ENCODE measurements at regions not wholly inside any gene's neighbourhood (a gene's known extent, or its start where the extent isn't known, plus 50 kb on each side); places are given as distances from the start of the nearest gene placed in this dataset.

- Histone ChIP-seq H3K27ac (ENCODE audit: insufficient read length, low read depth, low read length) (no peak overlapping the region), H3K18ac (ENCODE audit: insufficient read length, low read depth, low read length) (no peak overlapping the region), H4K20me1 (ENCODE audit: control insufficient read depth, insufficient read depth, insufficient read length) (no peaks in the 10 kb centered on the region), H2BK5ac (ENCODE audit: insufficient read length, low read length) (no peak overlapping the region), H3K14ac (ENCODE audit: insufficient read depth, low read length) (no peak overlapping the region), H3K9ac (ENCODE audit: extremely low read depth, insufficient read length, low read length) (no peak overlapping the region), H4K8ac (replicated peaks; ENCODE audit: insufficient read length, low read depth, low read length) (no peak overlapping the region), H3K4me2 (ENCODE audit: insufficient read depth, insufficient read length, low read length) (no peak overlapping the region), H2BK12ac (ENCODE audit: insufficient read length, low read depth, low read length) (no peak overlapping the region), H3K56ac (ENCODE audit: insufficient read length, low read depth, low read length) (no peak overlapping the region), H2BK120ac (ENCODE audit: low read depth, low read length, poor library complexity, severe bottlenecking) (no peak overlapping the region), H2AFZ (ENCODE audit: low read length) (no peak overlapping the region), H3K79me1 (ENCODE audit: insufficient read depth, low read depth, low read length, poor library complexity, severe bottlenecking) (no peaks in the 10 kb centered on the region), H3K27me3 (ENCODE audit: insufficient read depth, low read length) (no peaks in the 10 kb centered on the region), H3K4me1 (ENCODE audit: insufficient read depth, low read length) (no peaks in the 10 kb centered on the region), H3K9me3 (ENCODE audit: control insufficient read depth, low read depth, low read length) (no peaks in the 10 kb centered on the region), H4K91ac (ENCODE audit: insufficient read length, low read depth, low read length) (no peak overlapping the region), H3K23ac (ENCODE audit: insufficient read length, low read depth, low read length) (no peak overlapping the region), H4K5ac (ENCODE audit: insufficient read length, low read depth, low read length) (no peak overlapping the region), H2AK5ac (ENCODE audit: insufficient read length, low read length) (no peak overlapping the region), H2BK20ac (ENCODE audit: low read depth, low read length, poor library complexity, severe bottlenecking) (no peak overlapping the region), H3K23me2 (ENCODE audit: insufficient read length, low read depth, low read length, poor library complexity, severe bottlenecking) (no peaks in the 10 kb centered on the region), H3K79me2 (ENCODE audit: insufficient read depth, low read length) (no peaks in the 10 kb centered on the region), H3T11ph (ENCODE audit: low read length) (no peak overlapping the region), H2BK15ac (ENCODE audit: low read depth, low read length) (no peak overlapping the region), H3K4ac (ENCODE audit: low read depth, low read length) (no peak overlapping the region)
- Mint-ChIP-seq H3K4me3 (no peak overlapping the region), H3K36me3 (ENCODE audit: insufficient read depth in 1 of 3, low read depth in 3 of 3) (no peaks in the 10 kb centered on the region), H3K27me3 (ENCODE audit: low read depth) (no peaks in the 10 kb centered on the region), H3K4me1 (0 out of 4 replicates have a peak, but pooled peaks cover 0 to 2% of the 10 kb centered on the region in 2 experiments), H3K27ac (no peak overlapping the region), H3K9me3 (peaks cover 0 to 4% of the 10 kb centered on the region in 2 experiments; a peak in 3 of 5 replicates)
- DNase-seq, result no peak
- no CpG with 5 or more reads among the region's 6 CpGs for WGBS (ENCODE audit: extremely low coverage, insufficient read length, low lambda C conversion rate)
- no peak for TF ChIP-seq CTCF (conservative IDR thresholded peaks at IDR 0.05)
Measured at GRCh38 chr16:63943566-63943965, 1178.3 kb downstream of the CDH11 start.

Data from H9 (cell line).